K562 (cell line): ENCODE measurements at regions not wholly inside any gene's neighbourhood (a gene's known extent, or its start where the extent isn't known, plus 50 kb on each side); places are given as distances from the start of the nearest gene placed in this dataset.

ENCODE experiments used
- ATAC-seq: fragments of 200-7000 bp; cut with Tn5 transposase; 3 replicates; pipeline ENCODE4 v1.9.1; 2020; ENCODE audit warnings: moderate library complexity
- BruUV-seq: library from RNA; stranded (reverse); fragments of 400-500 nt; replicated peaks from 2 replicates; lab custom pipeline; 2021; lab: Mats Ljungman, UMichigan
- CTCF ChIA-PET: fragments of 300-600 bp; formaldehyde crosslinking; extraction: SDS; loops from one replicate; lab custom pipeline; 2021; ENCODE audit warnings: low intra/inter-chr PET ratio; lab: Yijun Ruan, JAX
- POLR2A ChIA-PET: fragments of 300-600, 350-650 bp; sonication (Branson Sonifier 250); formaldehyde crosslinking; extraction: SDS; loops from one replicate; lab custom pipeline; 2021; ENCODE audit warnings: antibody characterized with exemption, inconsistent platforms; lab: Yijun Ruan, JAX
- DNase-seq, 4 experiments: peaks; one replicate each; pipeline versions ENCODE4 v3.0.0 to v3.0.0-alpha.2; 2011 to 2018; ENCODE audit warnings: low spot score in 3 of 4, mixed read lengths in 3 of 4; ENCODE audit errors: extremely low read depth in 1 of 4
- FAIRE-seq: peaks from 2 replicates; lab custom pipeline; 2011; peaks lifted over from hg19 to GRCh38; lab: Jason Lieb, UNC
- H2AFZ ChIP-seq: 2 replicates; pipeline ENCODE4 v1.6.0; 2011; ENCODE audit warnings: low read depth, low read length, control low read depth, inconsistent platforms
- H3K27ac ChIP-seq: fragments of 200-600 bp; 3 replicates; pipeline ENCODE4 v1.8.0; 2011; ENCODE audit warnings: low read depth, mild to moderate bottlenecking, control low read depth, inconsistent platforms, low read length, moderate library complexity, mixed read lengths; ENCODE audit errors: extremely low read depth
- H3K27me3 ChIP-seq, 2 experiments: fragments of 300-600 bp in 1 of 2; 2 replicates in 1 of 2; 3 replicates in 1 of 2; pipeline versions ENCODE4 v1.6.0 to v1.8.0; 2011; ENCODE audit warnings: inconsistent platforms in 2 of 2, low read length in 2 of 2, mild to moderate bottlenecking in 1 of 2, mixed read lengths in 1 of 2, moderate library complexity in 1 of 2; ENCODE audit not compliant: control insufficient read depth in 2 of 2, insufficient read depth in 2 of 2
- H3K36me3 ChIP-seq: fragments of 300-600 bp; 3 replicates; pipeline ENCODE4 v1.8.0; 2011; ENCODE audit warnings: mild to moderate bottlenecking, low read length, inconsistent platforms; ENCODE audit not compliant: control insufficient read depth, insufficient read depth
- H3K4me1 ChIP-seq, 2 experiments: fragments of 200-600 bp in 1 of 2; replicated peaks in 1 of 2; 2 replicates in 1 of 2; 3 replicates in 1 of 2; pipeline versions ENCODE4 v1.5.1 to v1.8.0; 2011; ENCODE audit warnings: inconsistent platforms in 2 of 2, low read length in 2 of 2, mild to moderate bottlenecking in 1 of 2, mixed read lengths in 1 of 2, moderate library complexity in 1 of 2; ENCODE audit not compliant: control insufficient read depth in 2 of 2, insufficient read depth in 2 of 2
- H3K4me2 ChIP-seq: 2 replicates; pipeline ENCODE4 v1.6.1; 2011; ENCODE audit warnings: low read length, control low read depth, inconsistent platforms, mixed read lengths; ENCODE audit not compliant: insufficient read depth
- H3K4me3 ChIP-seq: fragments of 200-600 bp; sonication (generic), shearing (Covaris generic); 2 replicates; pipeline ENCODE4 v1.5.1; 2016; ENCODE audit warnings: control low read depth, inconsistent platforms
- H3K79me2 ChIP-seq: fragments of 200-600 bp; 3 replicates; pipeline ENCODE4 v1.8.0; 2011; ENCODE audit warnings: low read length, inconsistent platforms; ENCODE audit not compliant: control insufficient read depth, insufficient read depth
- H3K9ac ChIP-seq, 2 experiments: 2 replicates each; pipeline versions ENCODE4 v1.6.0 to v1.6.1; 2011; ENCODE audit warnings: low read depth in 2 of 2, low read length in 2 of 2, control low read depth in 1 of 2, inconsistent platforms in 1 of 2, mild to moderate bottlenecking in 1 of 2, mixed read lengths in 1 of 2; ENCODE audit not compliant: insufficient read depth in 1 of 2
- H3K9me1 ChIP-seq: one replicate; pipeline ENCODE4 v1.6.0; 2011; ENCODE audit warnings: inconsistent platforms, mild to moderate bottlenecking, low read length, moderate library complexity; ENCODE audit not compliant: control insufficient read depth, insufficient read depth
- H3K9me3 ChIP-seq: replicated peaks from 2 replicates; pipeline ENCODE4 v1.5.1; 2011; ENCODE audit warnings: low read depth, low read length, inconsistent platforms; ENCODE audit not compliant: control insufficient read depth, insufficient read depth
- H4K20me1 ChIP-seq: replicated peaks from 2 replicates; pipeline ENCODE4 v1.6.1; 2011; ENCODE audit warnings: low read length, inconsistent platforms, mixed read lengths; ENCODE audit not compliant: control insufficient read depth, insufficient read depth
- CTBP1 ChIP-seq: fragments of 450-650 bp; IDR thresholded peaks from 2 replicates; pipeline ENCODE4 v1.6.1; 2016; ENCODE audit warnings: borderline replicate concordance
- GABPA ChIP-seq: fragments of 200-800 bp; sonication (Bioruptor generic); conservative IDR thresholded peaks from 2 replicates; pipeline ENCODE4 v1.6.1; 2016; ENCODE audit warnings: low read depth, missing genetic modification characterization, missing compliant biosample characterization
- HNRNPLL ChIP-seq: fragments of 200-400 bp; formaldehyde crosslinking; IDR thresholded peaks from 2 replicates; pipeline ENCODE4 v1.6.1; 2017; ENCODE audit warnings: low read length, low read depth, mild to moderate bottlenecking; ENCODE audit not compliant: poor library complexity, severe bottlenecking
- TAF1 ChIP-seq: IDR thresholded peaks from 2 replicates; pipeline ENCODE4 v1.6.1; 2011; ENCODE audit warnings: mild to moderate bottlenecking, low read length, moderate library complexity; ENCODE audit not compliant: insufficient read depth, control insufficient read depth, severe bottlenecking; ENCODE audit errors: extremely low read depth
- WGBS: fragments of 100-300 bp; shearing (Covaris generic); methylation state at CpG from one replicate; pipeline ENCODE4 v1.1.6; 2016; ENCODE audit warnings: low coverage, mixed read lengths; ENCODE audit not compliant: insufficient coverage; ENCODE audit errors: missing lambda C conversion rate; 5-methylcytosine and 5-hydroxymethylcytosine counted together
- in situ Hi-C: fragments of 300-500 bp; cut with MboI; formaldehyde crosslinking; loops from 4 replicates; pipeline ENCODE4 v1.15.0; 2018; ENCODE audit warnings: inconsistent platforms, mixed read lengths
- intact Hi-C: fragments of 100-400 bp; cut with micrococcal nuclease; formaldehyde crosslinking; loops from 2 replicates; pipeline ENCODE4 v1.14.2; 2022

GRCh38 chr7:156236181-156236889 lies 404.2 kb upstream of the RNF32 start:
- POLR2A ChIA-PET: interaction anchor here (0.6 kb wide), 1 partner anchor 203 kb away, joined by 3 read pairs; no protein-coding TSS in a partner anchor
- BruUV-seq: no TSS peak
- H3K27me3 ChIP-seq: peaks cover 23 to 61% of the 10 kb centered on the region in 2 experiments

GRCh38 chr7:156234666-156235494 lies 405.7 kb upstream of the RNF32 start:
- Histone ChIP-seq H3K9me1 (no peaks in the 10 kb centered on the region), H3K4me2 (no peak overlapping the region), H3K9ac (no peak overlapping the region), H2AFZ (no peak overlapping the region), H3K36me3 (no peaks in the 10 kb centered on the region), H4K20me1 (peaks cover 12% of the 10 kb centered on the region; the same call in 1 of the 2 replicates), H3K4me3 (no peak overlapping the region), H3K9me3 (no peaks in the 10 kb centered on the region; the same call in 1 of the 2 replicates), H3K4me1 (peaks cover 0 to 6% of the 10 kb centered on the region in 2 experiments; a peak in 1 of 5 replicates), H3K27ac (no peak overlapping the region), H3K79me2 (no peaks in the 10 kb centered on the region), H3K27me3 (peaks cover 29 to 67% of the 10 kb centered on the region in 2 experiments)
- ChIA-PET CTCF (no interaction called here), POLR2A (no interaction called here)
- ATAC-seq (no peak), FAIRE-seq (no peak), DNase-seq (no peak)
- BruUV-seq: no TSS peak
- intact Hi-C loops: no loop called here
- 12% methylated on average over 10 of the region's 10 CpGs for WGBS
- in situ Hi-C loops: no loop called here
- no peak for TF ChIP-seq GABPA
- TF ChIP-seq TAF1: no peak

More at GRCh38 chr7:156236181-156236889, 404.2 kb upstream of the RNF32 start:
- 1% methylated on average over 23 of the region's 23 CpGs for WGBS
- FAIRE-seq (no peak), ATAC-seq (no peak), DNase-seq (no peak)
- intact Hi-C loops: no loop called here
- Histone ChIP-seq H3K9me1 (no peaks in the 10 kb centered on the region), H3K79me2 (no peaks in the 10 kb centered on the region), H4K20me1 (peaks cover 12% of the 10 kb centered on the region; the same call in 1 of the 2 replicates), H3K9me3 (no peaks in the 10 kb centered on the region; the same call in 1 of the 2 replicates), H3K4me1 (peaks cover 0 to 6% of the 10 kb centered on the region in 2 experiments; a peak in 1 of 5 replicates), H2AFZ (no peak overlapping the region), H3K4me3 (no peak overlapping the region), H3K36me3 (no peaks in the 10 kb centered on the region), H3K27ac (no peak overlapping the region), H3K9ac (no peak overlapping the region), H3K4me2 (no peak overlapping the region)
- in situ Hi-C loops: no loop called here
- TF ChIP-seq CTBP1 (no peak), HNRNPLL (no peak)
- CTCF ChIA-PET: no interaction called here
